Prostate gland (tissue), 2 donors: ENCODE measurements at regions not wholly inside any gene's neighbourhood (a gene's known extent, or its start where the extent isn't known, plus 50 kb on each side); places are given as distances from the start of the nearest gene placed in this dataset.
A peak's percentile ranks its signal among the peaks of the same experiment; 100 is the strongest.

Experiments
- DNase-seq: peaks from one replicate; pipeline ENCODE4 v3.0.0-alpha.2; 2019; ENCODE audit warnings: low spot score
- H3K27ac ChIP-seq, 2 donors: fragments of 200-600 bp; sonication (generic); 2 replicates each; pipeline ENCODE4 v1.5.1; 2017 to 2019
- H3K27me3 ChIP-seq: fragments of 200-600 bp; sonication (generic); replicated peaks from 2 replicates; pipeline ENCODE4 v1.5.1; 2019; ENCODE audit not compliant: insufficient read depth
- H3K36me3 ChIP-seq, 2 donors: fragments of 200-600 bp; sonication (generic); 1 replicate in 1 of 2; 2 replicates in 1 of 2; pipeline versions ENCODE4 v1.5.1 to v1.8.1; 2017 to 2019
- H3K4me1 ChIP-seq: fragments of 200-600 bp; sonication (generic); replicated peaks from 2 replicates; pipeline ENCODE4 v1.5.1; 2019
- H3K4me3 ChIP-seq, 2 donors: fragments of 200-600 bp; sonication (generic); 2 replicates each; pipeline ENCODE4 v1.5.1; 2017 to 2019
- H3K9me3 ChIP-seq: fragments of 200-600 bp; sonication (generic); 2 replicates; pipeline ENCODE4 v1.5.1; 2017
- POLR2A ChIP-seq: fragments of 450-650 bp; IDR thresholded peaks from one replicate; pipeline ENCODE4 v1.6.1; 2016; ENCODE audit warnings: antibody characterized with exemption, mild to moderate bottlenecking
- POLR2AphosphoS5 ChIP-seq: sonication (generic); formaldehyde crosslinking; IDR thresholded peaks from one replicate; pipeline ENCODE4 v1.6.1; 2017; ENCODE audit warnings: antibody characterized with exemption
- WGBS: methylation state at CpG from one replicate; pipeline ENCODE4 v1.1.5; 2018; 5-methylcytosine and 5-hydroxymethylcytosine counted together
- intact Hi-C: fragments of 100-400 bp; cut with DNase I; formaldehyde crosslinking; loops from one replicate; pipeline ENCODE4 v1.14.2; 2022
- TF ChIP-seq, protein P1 (sequence below), 4 experiments: fragments of 200-600 bp in 2 of 4; fragments of 450-650 bp in 2 of 4; sonication (generic) in 2 of 4; IDR thresholded peaks; 1 replicate in 3 of 4; 2 replicates in 1 of 4; pipeline ENCODE4 v1.5.1; 2016 to 2019; ENCODE audit warnings: antibody characterized with exemption in 4 of 4, mild to moderate bottlenecking in 2 of 4, moderate library complexity in 2 of 4

GRCh38 chr14:43539210-43539609 lies 967.9 kb downstream of the FSCB start:
- Histone ChIP-seq H3K4me1 (no peaks in the 10 kb centered on the region), H3K4me3 (no peak overlapping the region), H3K36me3 (no peaks in the 10 kb centered on the region), H3K9me3 (no peaks in the 10 kb centered on the region), H3K27me3 (no peaks in the 10 kb centered on the region), H3K27ac (no peak overlapping the region)
- 16% methylated on average over 6 of the region's 6 CpGs for WGBS
- TF ChIP-seq POLR2A = no peak
- TF ChIP-seq, protein P1, sequence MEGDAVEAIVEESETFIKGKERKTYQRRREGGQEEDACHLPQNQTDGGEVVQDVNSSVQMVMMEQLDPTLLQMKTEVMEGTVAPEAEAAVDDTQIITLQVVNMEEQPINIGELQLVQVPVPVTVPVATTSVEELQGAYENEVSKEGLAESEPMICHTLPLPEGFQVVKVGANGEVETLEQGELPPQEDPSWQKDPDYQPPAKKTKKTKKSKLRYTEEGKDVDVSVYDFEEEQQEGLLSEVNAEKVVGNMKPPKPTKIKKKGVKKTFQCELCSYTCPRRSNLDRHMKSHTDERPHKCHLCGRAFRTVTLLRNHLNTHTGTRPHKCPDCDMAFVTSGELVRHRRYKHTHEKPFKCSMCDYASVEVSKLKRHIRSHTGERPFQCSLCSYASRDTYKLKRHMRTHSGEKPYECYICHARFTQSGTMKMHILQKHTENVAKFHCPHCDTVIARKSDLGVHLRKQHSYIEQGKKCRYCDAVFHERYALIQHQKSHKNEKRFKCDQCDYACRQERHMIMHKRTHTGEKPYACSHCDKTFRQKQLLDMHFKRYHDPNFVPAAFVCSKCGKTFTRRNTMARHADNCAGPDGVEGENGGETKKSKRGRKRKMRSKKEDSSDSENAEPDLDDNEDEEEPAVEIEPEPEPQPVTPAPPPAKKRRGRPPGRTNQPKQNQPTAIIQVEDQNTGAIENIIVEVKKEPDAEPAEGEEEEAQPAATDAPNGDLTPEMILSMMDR (IDR thresholded peaks at IDR 0.05) = peak in 2 of 4 experiments; percentile 10 to 42
- TF ChIP-seq POLR2AphosphoS5 = no peak
- intact Hi-C loops = no loop called here
- DNase-seq = no peak

DNA sequence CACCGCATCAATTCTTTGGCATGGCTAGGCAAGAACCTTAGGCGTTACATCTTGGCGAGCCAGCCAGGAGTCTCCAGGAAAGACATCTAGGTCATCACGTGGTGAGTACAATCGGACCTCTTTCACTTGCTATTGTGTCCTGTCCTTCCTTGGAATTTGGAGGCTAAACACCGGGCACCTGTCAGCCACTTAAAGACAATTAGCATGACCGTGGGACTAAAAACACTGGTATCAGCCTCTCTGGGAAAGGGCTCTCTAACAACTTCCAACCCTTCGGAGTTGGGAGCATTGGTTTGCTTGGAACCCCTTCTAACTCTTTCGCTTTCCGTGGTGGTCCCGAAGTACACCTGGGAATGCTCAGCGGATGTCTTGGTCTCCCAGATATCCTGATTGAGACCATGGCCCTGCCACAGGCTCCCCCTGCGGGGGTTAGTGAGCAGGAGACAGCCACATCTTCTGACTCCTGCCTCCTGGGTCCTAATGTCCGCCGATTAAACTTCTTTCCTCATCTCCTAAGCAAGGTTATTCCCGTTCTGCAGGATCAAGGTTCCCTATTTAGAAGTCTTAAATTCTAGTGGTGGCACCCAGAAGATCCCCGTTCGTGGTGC lies 971.7 kb downstream of the FSCB start:
- Histone ChIP-seq H3K27me3 (no peaks in the 10 kb centered on the region), H3K9me3 (no peaks in the 10 kb centered on the region), H3K4me3 (no peak overlapping the region), H3K27ac (no peak overlapping the region), H3K4me1 (no peaks in the 10 kb centered on the region), H3K36me3 (no peaks in the 10 kb centered on the region)
- DNase-seq = no peak
- TF ChIP-seq, protein P1 (IDR thresholded peaks at IDR 0.05) = no peak
- no peak for TF ChIP-seq POLR2A
- no peak for TF ChIP-seq POLR2AphosphoS5
- 94% methylated on average over 18 of the region's 18 CpGs for WGBS
- intact Hi-C loops = no loop called here

DNA sequence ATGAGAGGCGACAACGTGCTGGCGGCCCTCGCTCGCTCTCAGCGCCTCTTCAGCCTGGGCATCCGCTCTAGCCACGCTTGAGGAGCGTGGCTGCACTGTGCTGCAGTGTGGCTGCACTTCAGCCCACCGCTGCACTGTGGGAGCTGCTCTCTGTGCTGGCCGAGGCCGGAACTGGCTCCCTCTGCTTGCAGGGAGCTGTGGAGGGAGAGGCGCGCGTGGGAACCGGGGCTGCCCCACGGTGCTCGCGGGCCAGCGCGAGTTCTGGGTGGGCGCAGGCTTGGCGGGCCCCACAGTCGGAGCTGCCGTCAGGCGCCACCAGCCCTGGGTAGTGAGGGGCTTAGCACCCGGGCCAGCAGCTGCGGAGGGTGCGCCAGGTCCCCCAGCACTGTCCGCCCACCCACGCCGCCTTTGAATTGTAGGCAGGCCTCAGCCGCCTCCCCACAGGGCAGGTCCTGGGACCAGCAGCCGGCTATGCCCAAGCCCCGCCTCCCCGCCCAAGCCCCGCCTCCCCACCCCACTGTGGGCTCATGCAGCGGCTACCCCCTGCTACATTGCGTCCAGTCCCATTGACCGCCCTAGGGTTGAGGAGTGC lies 974.2 kb downstream of the FSCB start:
- intact Hi-C loops = no loop called here
- 92% methylated on average over 22 of the region's 40 CpGs for WGBS

DNA sequence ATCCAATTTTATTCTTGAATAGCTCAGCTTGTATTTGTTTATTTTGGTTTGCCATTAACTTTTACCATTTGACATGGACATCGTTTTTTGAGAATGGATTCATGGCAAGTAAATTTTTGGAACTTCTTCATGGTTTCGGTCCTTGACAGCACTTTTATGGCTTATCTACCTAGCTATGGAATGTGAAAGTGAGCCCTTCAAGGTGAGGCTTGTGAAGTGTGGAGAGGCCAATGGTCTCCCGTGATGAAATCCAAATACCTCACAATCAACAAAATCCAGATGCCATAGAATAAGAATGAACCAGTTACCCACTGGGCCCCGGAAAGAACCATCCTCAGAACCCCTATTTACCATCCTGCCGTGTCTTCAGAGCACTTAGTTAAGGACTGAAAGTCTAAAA lies 978.8 kb downstream of the FSCB start:
- no peak for DNase-seq
- intact Hi-C loops = no loop called here
- H3K27me3 ChIP-seq = no peaks in the 10 kb centered on the region
- no peak overlapping the region for H3K27ac ChIP-seq
- H3K4me3 ChIP-seq = no peak overlapping the region
- TF ChIP-seq, protein P1 (IDR thresholded peaks at IDR 0.05) = no peak
- TF ChIP-seq POLR2AphosphoS5 (no peak), POLR2A (no peak)
- no peaks in the 10 kb centered on the region for H3K4me1 ChIP-seq
- no peaks in the 10 kb centered on the region for H3K9me3 ChIP-seq
- no peaks in the 10 kb centered on the region for H3K36me3 ChIP-seq
- 74% methylated on average over 5 of the region's 5 CpGs for WGBS

More for the DNA sequence above, 974.2 kb downstream of the FSCB start:
- Histone ChIP-seq H3K27ac (no peak overlapping the region), H3K4me3 (no peak overlapping the region), H3K4me1 (no peaks in the 10 kb centered on the region), H3K36me3 (no peaks in the 10 kb centered on the region), H3K9me3 (no peaks in the 10 kb centered on the region), H3K27me3 (no peaks in the 10 kb centered on the region)
- TF ChIP-seq, protein P1 (IDR thresholded peaks at IDR 0.05) = no peak
- TF ChIP-seq POLR2AphosphoS5 (no peak), POLR2A (no peak)
- DNase-seq = no peak

- WGBS = 44% methylated on average over 1 of the region's 1 CpG
- H3K36me3 ChIP-seq = no peaks in the 10 kb centered on the region
- no peak overlapping the region for H3K4me3 ChIP-seq
- H3K27me3 ChIP-seq = no peaks in the 10 kb centered on the region
- H3K27ac ChIP-seq = no peak overlapping the region
- DNase-seq = no peak
- H3K4me1 ChIP-seq = no peaks in the 10 kb centered on the region
- H3K9me3 ChIP-seq = no peaks in the 10 kb centered on the region
- TF ChIP-seq POLR2A (no peak), POLR2AphosphoS5 (no peak)
- TF ChIP-seq, protein P1 (IDR thresholded peaks at IDR 0.05) = no peak
- intact Hi-C loops = no loop called here
Measured at GRCh38 chr14:43525658-43526057, 981.4 kb downstream of the FSCB start.
